ENCODE measurements at regions not wholly inside any gene's neighbourhood (a gene's known extent, or its start where the extent isn't known, plus 50 kb on each side); places are given as distances from the start of the nearest gene placed in this dataset.

GRCh38 chr15:66852064-66852905 lies 150.2 kb downstream of the SMAD6 start:
- Histone ChIP-seq H3K4me3 (no peak overlapping the region), H3K27me3 (no peaks in the 10 kb centered on the region), H3K9me3 (no peaks in the 10 kb centered on the region), H3K27ac (no peak overlapping the region), H3K36me3 (no peaks in the 10 kb centered on the region), H3K4me1 (peaks cover 5 to 18% of the 10 kb centered on the region in 2 donors)
- ATAC-seq (no peak), DNase-seq (no peak)
- intact Hi-C loops (cut with DNase I), result loop anchor here in 1 of 2 donors (5.0 to 10.0 kb wide), 2 partner anchors 147 to 250 kb away; partner anchors contain the start of gene SMAD6
- TF ChIP-seq, protein P1, sequence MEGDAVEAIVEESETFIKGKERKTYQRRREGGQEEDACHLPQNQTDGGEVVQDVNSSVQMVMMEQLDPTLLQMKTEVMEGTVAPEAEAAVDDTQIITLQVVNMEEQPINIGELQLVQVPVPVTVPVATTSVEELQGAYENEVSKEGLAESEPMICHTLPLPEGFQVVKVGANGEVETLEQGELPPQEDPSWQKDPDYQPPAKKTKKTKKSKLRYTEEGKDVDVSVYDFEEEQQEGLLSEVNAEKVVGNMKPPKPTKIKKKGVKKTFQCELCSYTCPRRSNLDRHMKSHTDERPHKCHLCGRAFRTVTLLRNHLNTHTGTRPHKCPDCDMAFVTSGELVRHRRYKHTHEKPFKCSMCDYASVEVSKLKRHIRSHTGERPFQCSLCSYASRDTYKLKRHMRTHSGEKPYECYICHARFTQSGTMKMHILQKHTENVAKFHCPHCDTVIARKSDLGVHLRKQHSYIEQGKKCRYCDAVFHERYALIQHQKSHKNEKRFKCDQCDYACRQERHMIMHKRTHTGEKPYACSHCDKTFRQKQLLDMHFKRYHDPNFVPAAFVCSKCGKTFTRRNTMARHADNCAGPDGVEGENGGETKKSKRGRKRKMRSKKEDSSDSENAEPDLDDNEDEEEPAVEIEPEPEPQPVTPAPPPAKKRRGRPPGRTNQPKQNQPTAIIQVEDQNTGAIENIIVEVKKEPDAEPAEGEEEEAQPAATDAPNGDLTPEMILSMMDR (IDR thresholded peaks at IDR 0.05), result no peak

DNA sequence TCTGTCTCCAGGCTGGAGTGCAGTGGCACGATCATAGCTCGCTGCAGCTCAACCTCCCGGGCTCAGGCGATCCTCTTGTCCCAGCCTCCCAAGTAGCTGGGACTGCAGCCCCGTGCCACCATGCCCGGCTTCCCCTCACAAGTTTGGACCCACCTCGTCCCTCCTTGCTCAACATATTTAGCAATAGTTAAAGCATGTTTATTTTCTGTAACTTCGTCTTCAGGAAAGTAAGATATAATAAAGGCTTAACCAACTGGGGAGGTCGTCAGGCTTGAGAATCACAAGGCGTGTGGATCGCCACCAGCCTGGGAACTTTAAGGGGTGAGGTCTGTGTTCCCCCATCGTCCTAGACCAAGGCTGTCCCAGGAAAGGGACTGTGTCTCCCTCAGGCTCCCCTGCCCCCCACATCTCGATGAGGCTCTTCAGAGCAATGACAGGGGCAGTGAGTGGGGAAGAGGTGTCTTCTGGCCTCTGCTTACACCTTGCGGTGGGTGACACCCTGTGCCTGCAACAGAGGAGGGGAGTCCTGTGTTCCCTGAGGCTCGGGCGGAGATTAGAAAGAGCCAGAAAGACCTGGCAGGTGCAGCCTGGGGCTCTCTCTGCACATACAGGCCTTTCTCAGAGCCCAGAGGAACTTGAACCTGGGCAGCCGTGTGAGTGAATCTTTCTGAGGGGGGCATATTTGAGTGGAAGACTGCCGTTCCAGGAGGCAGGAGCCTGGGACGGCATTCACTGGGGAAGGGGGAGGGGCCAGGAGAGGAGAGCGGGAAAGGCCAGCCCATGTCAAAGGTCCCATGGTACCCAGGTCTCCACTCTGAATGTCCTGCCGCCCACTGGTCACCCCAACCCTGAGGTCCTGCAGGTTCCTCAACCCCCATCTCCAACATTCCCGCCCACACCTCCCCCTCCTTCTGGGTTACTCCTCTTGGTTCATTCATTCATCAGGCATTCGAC lies 152.3 kb downstream of the SMAD6 start:
- Histone ChIP-seq H3K27ac (no peak overlapping the region), H3K9me3 (no peaks in the 10 kb centered on the region), H3K4me3 (no peak overlapping the region), H3K4me1 (peaks cover 5 to 18% of the 10 kb centered on the region in 2 donors), H3K27me3 (no peaks in the 10 kb centered on the region), H3K36me3 (no peaks in the 10 kb centered on the region)
- ATAC-seq, result no peak
- TF ChIP-seq, protein P1 (IDR thresholded peaks at IDR 0.05), result no peak
- no peak for DNase-seq
- intact Hi-C loops (cut with DNase I), result loop anchor here in 1 of 2 donors (5.0 to 10.0 kb wide), 2 partner anchors 149 to 252 kb away; partner anchors contain the start of gene SMAD6

- DNase-seq (no peak), ATAC-seq (no peak)
- intact Hi-C loops (cut with DNase I), result loop anchor here in 1 of 2 donors (10.0 kb wide), 1 partner anchor 150 kb away; the partner anchor contains the start of gene SMAD6
- TF ChIP-seq, protein P1 (IDR thresholded peaks at IDR 0.05), result no peak
- Histone ChIP-seq H3K27me3 (no peaks in the 10 kb centered on the region), H3K4me3 (no peak overlapping the region), H3K4me1 (peaks cover 5 to 18% of the 10 kb centered on the region in 2 donors), H3K36me3 (no peaks in the 10 kb centered on the region), H3K9me3 (no peaks in the 10 kb centered on the region), H3K27ac (no peak overlapping the region)
These were observed 153.0 kb downstream of the SMAD6 start for GRCh38 chr15:66855041-66855440.

DNA sequence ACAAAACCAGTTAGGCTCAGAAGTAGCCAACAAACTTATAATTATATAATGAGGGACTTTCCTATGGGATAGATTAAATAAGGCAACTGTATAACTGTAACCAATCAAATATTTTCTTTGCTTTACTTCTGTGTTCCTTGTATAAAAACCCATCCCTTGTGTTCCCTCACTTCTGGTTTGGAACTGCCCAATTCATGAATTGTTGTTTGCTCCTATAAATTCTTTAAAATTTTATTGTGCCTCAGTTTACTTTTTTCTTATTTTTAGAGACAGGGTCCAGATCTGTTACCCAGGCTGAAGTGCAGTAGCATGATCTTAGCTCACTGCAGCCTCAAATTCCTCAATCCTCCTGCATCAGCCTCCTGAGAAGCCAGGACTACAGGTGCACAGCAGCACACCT lies 155.7 kb downstream of the SMAD6 start:
- H3K4me1 ChIP-seq, result peaks cover 0 to 4% of the 10 kb centered on the region in 2 donors
- ATAC-seq (no peak), DNase-seq (no peak)
- TF ChIP-seq, protein P1 (IDR thresholded peaks at IDR 0.05), result no peak
- intact Hi-C loops (cut with DNase I), result loop anchor here in 1 of 2 donors (10.0 kb wide), 1 partner anchor 153 kb away; the partner anchor contains the start of gene SMAD6
- no peak overlapping the region for H3K4me3 ChIP-seq
- H3K36me3 ChIP-seq, result no peaks in the 10 kb centered on the region
- no peaks in the 10 kb centered on the region for H3K27me3 ChIP-seq
- H3K9me3 ChIP-seq, result no peaks in the 10 kb centered on the region
- H3K27ac ChIP-seq, result no peak overlapping the region
